ENCODE measurements at regions not wholly inside any gene's neighbourhood (a gene's known extent, or its start where the extent isn't known, plus 50 kb on each side); places are given as distances from the start of the nearest gene placed in this dataset.

DNA sequence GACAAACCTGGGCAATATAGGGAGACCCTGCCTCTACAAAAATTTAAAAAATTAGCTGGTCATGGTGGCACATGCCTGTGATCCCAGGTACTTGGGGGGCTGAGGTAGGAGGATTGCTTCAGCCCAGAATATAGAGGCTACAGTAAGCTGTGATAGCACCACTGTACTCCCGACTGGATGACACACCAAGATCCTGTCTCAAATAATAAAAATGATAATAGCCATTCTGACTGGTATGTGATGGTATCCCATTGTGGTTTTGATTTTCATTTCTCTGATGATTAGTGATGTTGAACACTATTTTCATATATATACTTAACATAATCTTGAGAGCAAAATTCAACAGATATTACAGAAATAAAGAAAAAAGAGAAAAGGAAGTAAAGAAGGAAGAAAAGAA, 1491.0 kb upstream of the PIK3C3 start:
- no peak overlapping the region for H4K5ac ChIP-seq (ENCODE audit: insufficient read length, low read depth, low read length)
- no peak for TF ChIP-seq BACH1 (IDR thresholded peaks at IDR 0.05; ENCODE audit: low read length)
- TF ChIP-seq RNF2 (IDR thresholded peaks at IDR 0.05; ENCODE audit: borderline replicate concordance, low read depth, low read length, missing control alignments, poor library complexity, severe bottlenecking) = no peak
- no peak overlapping the region for H3K27ac ChIP-seq (ENCODE audit: low read depth, low read length)
- 94% methylated on average over 1 of the region's 1 CpG; no CpG with 5 or more reads in 1 of the 2 experiments for WGBS, 2 experiments (ENCODE audit: extremely low coverage in 1 of 2, insufficient coverage in 1 of 2, insufficient read length in 1 of 2, insufficient replicate concordance in 2 of 2, low coverage in 1 of 2, low lambda C conversion rate in 2 of 2, missing lambda C conversion rate in 1 of 2)
- no peak overlapping the region for H4K91ac ChIP-seq (replicated peaks; ENCODE audit: insufficient read length, low read length)
- H3K9ac ChIP-seq (replicated peaks in 1 of 4; ENCODE audit: extremely low read depth in 1 of 4, low read depth in 3 of 4, low read length in 3 of 4) = no peak overlapping the region
- no peak overlapping the region for H2AK5ac ChIP-seq (ENCODE audit: low read depth, low read length)
- H4K8ac ChIP-seq (ENCODE audit: extremely low read depth, insufficient read depth, low read length) = no peak overlapping the region
- H2BK15ac ChIP-seq (ENCODE audit: low read length) = no peak overlapping the region
- no peaks in the 10 kb centered on the region for H3K79me1 ChIP-seq (ENCODE audit: low read depth, low read length)
- H3K56ac ChIP-seq (replicated peaks; ENCODE audit: insufficient read length, low read depth, low read length) = no peak overlapping the region
- no peak overlapping the region for H3K4me3 ChIP-seq (ENCODE audit: extremely low read depth in 1 of 4, insufficient read depth in 2 of 4, low read depth in 3 of 4, low read length in 4 of 4)
- no peaks in the 10 kb centered on the region for H3K9me3 ChIP-seq (ENCODE audit: insufficient read depth in 2 of 2, low read depth in 1 of 2, low read length in 1 of 2)
- no peak overlapping the region for H2BK12ac ChIP-seq (ENCODE audit: low read depth, low read length)
- H3K27me3 ChIP-seq (replicated peaks in 1 of 4; ENCODE audit: control insufficient read depth in 3 of 4, extremely low read depth in 1 of 4, insufficient read depth in 3 of 4, low read length in 3 of 4) = no peaks in the 10 kb centered on the region
- H2BK20ac ChIP-seq (ENCODE audit: low read length) = no peak overlapping the region
- H3K23ac ChIP-seq (ENCODE audit: insufficient read length) = no peak overlapping the region
- H2AFZ ChIP-seq (ENCODE audit: low read length) = no peak overlapping the region
- H2BK120ac ChIP-seq (replicated peaks; ENCODE audit: low read depth, low read length) = no peak overlapping the region
- no peaks in the 10 kb centered on the region for H3K23me2 ChIP-seq (ENCODE audit: low read depth, low read length)
- no peaks in the 10 kb centered on the region for H3K36me3 ChIP-seq (ENCODE audit: control insufficient read depth in 2 of 4, insufficient read depth in 4 of 4, low read length in 3 of 4)
- ChIA-PET POLR2A (ENCODE audit: partially characterized antibody) (no interaction called here), CTCF (ENCODE audit: partially characterized antibody) (no interaction called here)
- H3K18ac ChIP-seq (ENCODE audit: extremely low read depth, low read length) = no peak overlapping the region
- H3K4me1 ChIP-seq (replicated peaks in 1 of 4; ENCODE audit: control insufficient read depth in 3 of 4, insufficient read depth in 4 of 4, low read length in 3 of 4) = no peaks in the 10 kb centered on the region
- FAIRE-seq = no peak
- no peaks in the 10 kb centered on the region for H3K79me2 ChIP-seq (ENCODE audit: control insufficient read depth in 1 of 2, insufficient read depth in 2 of 2, low read length in 2 of 2)
- H3K4me2 ChIP-seq (ENCODE audit: insufficient read depth in 1 of 2, low read depth in 2 of 2, low read length in 2 of 2) = no peak overlapping the region
- no peak overlapping the region for H3K14ac ChIP-seq (ENCODE audit: insufficient read length)
- H3K4ac ChIP-seq (replicated peaks; ENCODE audit: insufficient read length, low read depth, low read length) = no peak overlapping the region
- H4K20me1 ChIP-seq (replicated peaks in 1 of 2; ENCODE audit: control insufficient read depth in 1 of 2, insufficient read depth in 2 of 2, low read length in 2 of 2) = no peaks in the 10 kb centered on the region
- no peak overlapping the region for H2BK5ac ChIP-seq (ENCODE audit: low read depth, low read length)
- no peak for DNase-seq (ENCODE audit: low read depth in 1 of 2, low spot score in 2 of 2)

Measured in H1 (cell line).